ENCODE measurements at regions not wholly inside any gene's neighbourhood (a gene's known extent, or its start where the extent isn't known, plus 50 kb on each side); places are given as distances from the start of the nearest gene placed in this dataset.

DNA sequence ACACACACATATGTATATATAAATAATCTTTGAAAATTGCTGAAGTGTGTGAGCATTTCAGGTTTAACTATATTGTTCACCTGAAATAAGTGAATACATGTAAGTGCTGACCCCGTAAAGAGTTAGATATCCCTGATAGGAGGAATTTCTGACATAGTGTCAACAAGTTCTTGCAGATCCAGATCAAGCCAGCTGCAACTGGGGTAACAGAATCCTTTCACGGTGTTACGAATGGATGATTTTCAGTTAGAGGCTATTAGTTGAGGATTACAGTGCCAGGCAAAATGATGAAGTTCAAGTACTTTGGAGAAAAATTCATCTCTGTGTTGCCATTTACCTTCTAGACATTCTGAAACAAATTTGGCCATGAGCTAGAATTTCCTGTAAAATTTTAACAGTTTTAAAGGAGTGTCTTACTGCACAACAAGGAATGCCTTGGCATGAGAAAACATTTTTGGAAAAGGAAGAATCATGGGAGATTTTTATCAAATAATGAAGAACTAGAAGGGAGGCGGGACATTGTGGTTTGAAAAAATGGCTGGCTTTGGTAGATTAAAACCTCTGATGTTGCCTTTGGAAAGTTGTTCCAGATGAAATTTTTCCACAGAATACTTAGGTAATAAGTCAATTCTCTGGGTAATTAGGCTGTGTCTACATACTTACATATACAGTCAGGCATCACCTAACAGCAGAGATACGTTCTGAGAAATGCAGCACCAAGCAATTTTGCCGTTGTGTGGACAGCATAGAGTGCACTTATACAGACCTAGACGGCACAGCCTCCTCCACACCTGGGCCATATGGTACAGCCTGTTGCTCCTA, 84.4 kb upstream of the FAT1 start:
- TF ChIP-seq FOXM1 (IDR thresholded peaks at IDR 0.05; ENCODE audit: borderline replicate concordance) (no peak), BHLHE40 (IDR thresholded peaks at IDR 0.05; ENCODE audit: borderline replicate concordance) (no peak), SUZ12 (IDR thresholded peaks at IDR 0.05) (no peak), SP1 (IDR thresholded peaks at IDR 0.05) (no peak), HDGF (IDR thresholded peaks at IDR 0.05; ENCODE audit: borderline replicate concordance) (no peak), NFRKB (IDR thresholded peaks at IDR 0.05) (no peak), TARDBP (IDR thresholded peaks at IDR 0.05) (no peak), FOXA1 (IDR thresholded peaks at IDR 0.05) (no peak), ZNF384 (IDR thresholded peaks at IDR 0.05) (no peak), ELF4 (IDR thresholded peaks at IDR 0.05) (no peak), L3MBTL2 (conservative IDR thresholded peaks at IDR 0.05) (no peak)
- TF ChIP-seq, protein P1, sequence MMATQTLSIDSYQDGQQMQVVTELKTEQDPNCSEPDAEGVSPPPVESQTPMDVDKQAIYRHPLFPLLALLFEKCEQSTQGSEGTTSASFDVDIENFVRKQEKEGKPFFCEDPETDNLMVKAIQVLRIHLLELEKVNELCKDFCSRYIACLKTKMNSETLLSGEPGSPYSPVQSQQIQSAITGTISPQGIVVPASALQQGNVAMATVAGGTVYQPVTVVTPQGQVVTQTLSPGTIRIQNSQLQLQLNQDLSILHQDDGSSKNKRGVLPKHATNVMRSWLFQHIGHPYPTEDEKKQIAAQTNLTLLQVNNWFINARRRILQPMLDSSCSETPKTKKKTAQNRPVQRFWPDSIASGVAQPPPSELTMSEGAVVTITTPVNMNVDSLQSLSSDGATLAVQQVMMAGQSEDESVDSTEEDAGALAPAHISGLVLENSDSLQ (IDR thresholded peaks at IDR 0.05) = no peak
